Hepatocyte (in vitro differentiated cells): ENCODE measurements at regions not wholly inside any gene's neighbourhood (a gene's known extent, or its start where the extent isn't known, plus 50 kb on each side); places are given as distances from the start of the nearest gene placed in this dataset.

ENCODE experiments used
- DNase-seq: peaks from one replicate; pipeline ENCODE4 v3.0.0-alpha.2; 2016; ENCODE audit warnings: low spot score
- H2AFZ ChIP-seq: fragments of 200-600 bp; sonication (generic); 2 replicates; pipeline ENCODE4 v1.6.0; 2016; ENCODE audit warnings: antibody characterized with exemption, mild to moderate bottlenecking
- H3K27ac ChIP-seq: fragments of 200-600 bp; sonication (generic); 2 replicates; pipeline ENCODE4 v1.5.1; 2016; ENCODE audit warnings: mild to moderate bottlenecking
- H3K27me3 ChIP-seq: fragments of 200-600 bp; sonication (generic); 2 replicates; pipeline ENCODE4 v1.6.1; 2016
- H3K36me3 ChIP-seq: fragments of 200-600 bp; sonication (generic); replicated peaks from 2 replicates; pipeline ENCODE4 v1.5.1; 2016; ENCODE audit warnings: low read depth; ENCODE audit not compliant: insufficient read depth
- H3K4me1 ChIP-seq: fragments of 200-600 bp; sonication (generic); 2 replicates; pipeline ENCODE4 v1.5.1; 2016; ENCODE audit warnings: mild to moderate bottlenecking, moderate library complexity; ENCODE audit not compliant: insufficient read depth
- H3K4me2 ChIP-seq: fragments of 200-600 bp; sonication (generic); 2 replicates; pipeline ENCODE4 v1.6.0; 2016
- H3K4me3 ChIP-seq: fragments of 200-600 bp; sonication (generic); 2 replicates; pipeline ENCODE4 v1.5.1; 2016; ENCODE audit warnings: mild to moderate bottlenecking
- H3K79me2 ChIP-seq: fragments of 200-600 bp; sonication (generic); 2 replicates; pipeline ENCODE4 v1.6.0; 2017; ENCODE audit warnings: mild to moderate bottlenecking
- H3K9me2 ChIP-seq: fragments of 200-600 bp; sonication (generic); replicated peaks from 2 replicates; pipeline ENCODE4 v1.6.0; 2017; ENCODE audit warnings: mild to moderate bottlenecking; ENCODE audit not compliant: insufficient read depth
- H3K9me3 ChIP-seq: fragments of 200-600 bp; sonication (generic); 2 replicates; pipeline ENCODE4 v1.5.1; 2016; ENCODE audit warnings: low read depth, mild to moderate bottlenecking
- H4K20me1 ChIP-seq: fragments of 200-600 bp; sonication (generic); 2 replicates; pipeline ENCODE4 v1.6.0; 2016; ENCODE audit warnings: mild to moderate bottlenecking; ENCODE audit not compliant: insufficient read depth, poor library complexity, severe bottlenecking
- EZH2 ChIP-seq: fragments of 200-600 bp; sonication (generic); IDR thresholded peaks from 2 replicates; pipeline ENCODE4 v1.6.1; 2016; ENCODE audit warnings: antibody characterized with exemption, mild to moderate bottlenecking, borderline replicate concordance
- EZH2phosphoT487 ChIP-seq: fragments of 200-600 bp; sonication (generic); IDR thresholded peaks from one replicate; pipeline ENCODE4 v1.6.1; 2018; ENCODE audit warnings: antibody characterized with exemption, mild to moderate bottlenecking, low read depth, moderate library complexity; ENCODE audit not compliant: unreplicated experiment, severe bottlenecking
- WGBS: methylation state at CpG from one replicate; pipeline ENCODE4 v1.1.6; 2016; ENCODE audit warnings: low lambda C conversion rate; ENCODE audit errors: missing lambda C conversion rate; 5-methylcytosine and 5-hydroxymethylcytosine counted together
- TF ChIP-seq, protein P1 (sequence below): fragments of 200-600 bp; sonication (generic); IDR thresholded peaks from 2 replicates; pipeline ENCODE4 v1.5.1; 2016; ENCODE audit warnings: antibody characterized with exemption, mild to moderate bottlenecking; ENCODE audit not compliant: poor library complexity

DNA sequence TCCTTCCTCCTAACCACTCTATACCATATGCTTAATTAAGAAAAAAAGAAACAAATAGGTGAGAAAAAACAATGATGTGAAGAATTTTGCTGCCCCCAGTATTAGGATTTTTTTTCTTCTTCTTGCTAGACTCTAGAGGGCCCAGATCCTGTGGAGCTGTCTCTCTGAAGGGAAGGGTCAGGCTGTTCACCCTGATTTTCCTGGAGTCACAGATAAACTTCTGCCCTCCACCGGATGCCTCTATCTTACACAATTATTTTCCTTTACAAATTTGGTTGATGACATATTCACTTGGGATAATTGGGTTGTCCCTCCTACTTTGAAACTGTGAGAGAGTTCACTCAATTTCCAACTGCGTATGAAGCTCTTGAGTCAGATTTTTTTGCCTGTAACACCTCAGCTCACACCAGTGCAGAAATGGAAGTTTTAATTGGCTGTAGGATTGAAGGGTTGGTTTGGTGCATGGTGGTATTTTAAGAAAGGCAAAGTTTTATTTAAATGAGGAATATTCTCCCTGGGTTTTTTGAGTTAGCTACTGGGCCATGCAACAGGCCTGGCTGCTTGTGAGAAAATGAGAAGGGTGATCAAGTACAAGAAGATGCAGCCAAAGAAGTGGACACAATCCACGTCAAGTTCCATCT, 73.7 kb upstream of the ESR1 start:
- Histone ChIP-seq H2AFZ (no peak overlapping the region), H3K4me3 (no peak overlapping the region), H4K20me1 (no peaks in the 10 kb centered on the region), H3K27me3 (no peaks in the 10 kb centered on the region), H3K27ac (no peak overlapping the region), H3K79me2 (no peaks in the 10 kb centered on the region), H3K4me2 (no peak overlapping the region), H3K9me3 (no peaks in the 10 kb centered on the region), H3K4me1 (no peaks in the 10 kb centered on the region), H3K36me3 (no peaks in the 10 kb centered on the region), H3K9me2 (no peaks in the 10 kb centered on the region)
- no peak for DNase-seq
- no peak for TF ChIP-seq EZH2
- TF ChIP-seq, protein P1, sequence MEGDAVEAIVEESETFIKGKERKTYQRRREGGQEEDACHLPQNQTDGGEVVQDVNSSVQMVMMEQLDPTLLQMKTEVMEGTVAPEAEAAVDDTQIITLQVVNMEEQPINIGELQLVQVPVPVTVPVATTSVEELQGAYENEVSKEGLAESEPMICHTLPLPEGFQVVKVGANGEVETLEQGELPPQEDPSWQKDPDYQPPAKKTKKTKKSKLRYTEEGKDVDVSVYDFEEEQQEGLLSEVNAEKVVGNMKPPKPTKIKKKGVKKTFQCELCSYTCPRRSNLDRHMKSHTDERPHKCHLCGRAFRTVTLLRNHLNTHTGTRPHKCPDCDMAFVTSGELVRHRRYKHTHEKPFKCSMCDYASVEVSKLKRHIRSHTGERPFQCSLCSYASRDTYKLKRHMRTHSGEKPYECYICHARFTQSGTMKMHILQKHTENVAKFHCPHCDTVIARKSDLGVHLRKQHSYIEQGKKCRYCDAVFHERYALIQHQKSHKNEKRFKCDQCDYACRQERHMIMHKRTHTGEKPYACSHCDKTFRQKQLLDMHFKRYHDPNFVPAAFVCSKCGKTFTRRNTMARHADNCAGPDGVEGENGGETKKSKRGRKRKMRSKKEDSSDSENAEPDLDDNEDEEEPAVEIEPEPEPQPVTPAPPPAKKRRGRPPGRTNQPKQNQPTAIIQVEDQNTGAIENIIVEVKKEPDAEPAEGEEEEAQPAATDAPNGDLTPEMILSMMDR, result no peak
- no peak for TF ChIP-seq EZH2phosphoT487
- 90% methylated on average over 3 of the region's 3 CpGs for WGBS

DNA sequence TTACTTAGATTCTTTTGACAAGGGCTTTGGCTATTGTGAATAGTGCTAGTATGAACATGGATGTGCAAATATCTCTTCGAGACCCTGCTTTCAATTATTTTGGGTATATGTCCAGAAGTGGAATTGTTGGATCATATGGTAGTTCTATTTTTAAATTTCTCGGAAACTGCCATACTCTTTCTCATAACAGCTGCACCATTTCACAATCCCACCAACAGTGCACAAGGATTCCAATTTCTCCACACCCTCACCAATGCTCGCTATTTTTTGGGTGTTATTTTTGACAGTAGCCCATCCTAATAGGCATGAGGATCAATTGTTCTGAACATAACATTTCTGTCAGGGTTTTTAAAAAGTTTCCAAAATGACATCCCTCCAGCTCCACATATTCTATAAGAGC, 69.2 kb upstream of the ESR1 start:
- no peak for TF ChIP-seq EZH2phosphoT487
- TF ChIP-seq, protein P1, result no peak
- TF ChIP-seq EZH2, result no peak
- no peaks in the 10 kb centered on the region for H3K27me3 ChIP-seq
- no peaks in the 10 kb centered on the region for H3K79me2 ChIP-seq

DNA sequence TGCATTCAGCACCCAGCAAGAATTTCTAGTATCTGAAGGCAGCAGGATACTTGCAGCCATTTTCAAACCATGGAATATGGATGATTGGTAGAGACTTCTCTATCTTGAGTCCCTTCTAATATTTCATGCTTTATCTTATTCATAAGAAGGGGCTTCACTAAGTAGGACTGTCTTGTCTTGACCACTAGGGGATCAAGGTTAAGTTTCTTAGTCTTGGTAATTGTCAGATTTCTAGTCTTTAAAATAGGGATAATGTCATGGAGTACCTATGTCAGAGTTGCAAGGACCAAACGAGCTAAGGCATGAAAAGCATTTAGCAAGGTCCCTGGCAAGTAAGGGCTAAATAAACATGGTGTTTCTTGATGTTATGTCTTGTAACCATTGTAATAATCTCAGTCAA, 68.5 kb upstream of the ESR1 start:
- Histone ChIP-seq H3K9me2 (no peaks in the 10 kb centered on the region), H3K4me2 (no peak overlapping the region), H3K27me3 (no peaks in the 10 kb centered on the region), H3K36me3 (no peaks in the 10 kb centered on the region), H4K20me1 (no peaks in the 10 kb centered on the region), H3K4me1 (no peaks in the 10 kb centered on the region), H2AFZ (no peak overlapping the region), H3K27ac (no peak overlapping the region), H3K9me3 (no peaks in the 10 kb centered on the region), H3K4me3 (no peak overlapping the region), H3K79me2 (no peaks in the 10 kb centered on the region)
- WGBS, result 63% methylated on average over 1 of the region's 1 CpG
- TF ChIP-seq EZH2phosphoT487 (no peak), EZH2 (no peak)
- TF ChIP-seq, protein P1, result no peak
- DNase-seq, result no peak

More for the DNA sequence above, 69.2 kb upstream of the ESR1 start:
- no peak for DNase-seq
- Histone ChIP-seq H3K9me2 (no peaks in the 10 kb centered on the region), H2AFZ (no peak overlapping the region), H3K9me3 (no peaks in the 10 kb centered on the region), H4K20me1 (no peaks in the 10 kb centered on the region), H3K36me3 (no peaks in the 10 kb centered on the region), H3K27ac (no peak overlapping the region), H3K4me2 (no peak overlapping the region), H3K4me1 (no peaks in the 10 kb centered on the region), H3K4me3 (no peak overlapping the region)
- WGBS, result 95% methylated on average over 3 of the region's 3 CpGs
